GM23338 (cell line): ENCODE measurements at regions not wholly inside any gene's neighbourhood (a gene's known extent, or its start where the extent isn't known, plus 50 kb on each side); places are given as distances from the start of the nearest gene placed in this dataset.

Experiments used
- ATAC-seq: fragments of 200-7000 bp; cut with Tn5 transposase; 3 replicates; pipeline ENCODE4 v1.9.1; 2020
- DNase-seq: peaks from one replicate; pipeline ENCODE4 v3.0.0-alpha.2; 2015; ENCODE audit warnings: low spot score
- H2AFZ ChIP-seq: fragments of 200-600 bp; sonication (generic); 2 replicates; pipeline ENCODE4 v1.8.0; 2016; ENCODE audit warnings: antibody characterized with exemption, mild to moderate bottlenecking, moderate library complexity
- H3F3A ChIP-seq: fragments of 200-600 bp; sonication (generic); replicated peaks from 2 replicates; pipeline ENCODE4 v1.8.0; 2017; ENCODE audit warnings: antibody characterized with exemption, mixed run types, low read depth
- H3K27ac ChIP-seq: fragments of 200-600 bp; sonication (generic); 2 replicates; pipeline ENCODE4 v1.6.1; 2016; ENCODE audit warnings: low read depth
- H3K27me3 ChIP-seq: fragments of 200-600 bp; sonication (generic); 2 replicates; pipeline ENCODE4 v1.8.0; 2016; ENCODE audit warnings: mild to moderate bottlenecking, mixed run types, moderate library complexity; ENCODE audit not compliant: insufficient read depth
- H3K36me3 ChIP-seq: fragments of 200-600 bp; sonication (generic); 2 replicates; pipeline ENCODE4 v1.8.0; 2016; ENCODE audit warnings: mild to moderate bottlenecking; ENCODE audit not compliant: insufficient read depth
- H3K4me1 ChIP-seq: fragments of 200-600 bp; sonication (generic); 2 replicates; pipeline ENCODE4 v1.8.0; 2016; ENCODE audit warnings: mild to moderate bottlenecking, moderate library complexity; ENCODE audit not compliant: insufficient read depth
- H3K4me2 ChIP-seq: fragments of 200-600 bp; sonication (generic); 2 replicates; pipeline ENCODE4 v1.7.1; 2017; ENCODE audit warnings: mixed run types
- H3K4me3 ChIP-seq: fragments of 200-600 bp; sonication (generic); 2 replicates; pipeline ENCODE4 v1.6.1; 2016; ENCODE audit warnings: mixed run types
- H3K79me2 ChIP-seq: fragments of 200-600 bp; sonication (generic); replicated peaks from 2 replicates; pipeline ENCODE4 v1.8.0; 2017; ENCODE audit warnings: mild to moderate bottlenecking; ENCODE audit not compliant: insufficient read depth
- H3K9me2 ChIP-seq: fragments of 200-600 bp; sonication (generic); 2 replicates; pipeline ENCODE4 v1.8.0; 2017; ENCODE audit not compliant: insufficient read depth
- H4K20me1 ChIP-seq: fragments of 200-600 bp; sonication (generic); replicated peaks from 2 replicates; pipeline ENCODE4 v1.8.0; 2017; ENCODE audit warnings: mild to moderate bottlenecking; ENCODE audit not compliant: insufficient read depth
- H3K27ac Mint-ChIP-seq: 2 replicates; pipeline ENCODE4 v1.8.0; 2020; ENCODE audit warnings: inconsistent platforms, mild to moderate bottlenecking, moderate library complexity, mixed read lengths
- H3K27me3 Mint-ChIP-seq: 3 replicates; pipeline ENCODE4 v1.8.0; 2022; ENCODE audit warnings: low read depth, mild to moderate bottlenecking, moderate library complexity, mixed read lengths, inconsistent platforms; ENCODE audit not compliant: insufficient read depth, poor library complexity
- H3K36me3 Mint-ChIP-seq: 3 replicates; pipeline ENCODE4 v1.8.0; 2021; ENCODE audit warnings: low read depth, mild to moderate bottlenecking, inconsistent platforms, moderate library complexity, mixed read lengths
- H3K4me1 Mint-ChIP-seq: 3 replicates; pipeline ENCODE4 v1.8.0; 2020; ENCODE audit warnings: mild to moderate bottlenecking, inconsistent platforms, mixed read lengths
- H3K4me3 Mint-ChIP-seq: 3 replicates; pipeline ENCODE4 v1.8.0; 2021; ENCODE audit warnings: moderate library complexity, mild to moderate bottlenecking, inconsistent platforms, mixed read lengths
- H3K9me3 Mint-ChIP-seq: 3 replicates; pipeline ENCODE4 v1.8.0; 2020; ENCODE audit warnings: moderate library complexity, mild to moderate bottlenecking, inconsistent platforms, mixed read lengths
- CREB1 ChIP-seq: fragments of 250-450 bp; sonication (Bioruptor Pico); IDR thresholded peaks from 2 replicates; pipeline ENCODE4 v1.5.0; 2020; ENCODE audit warnings: low read depth, mild to moderate bottlenecking, moderate library complexity
- CTCF ChIP-seq, 2 experiments: fragments of 200-600 bp in 1 of 2; sonication (generic) in 1 of 2; conservative IDR thresholded peaks; 2 replicates each; pipeline versions ENCODE4 v1.5.1 to v1.6.1; 2016 to 2017; ENCODE audit warnings: antibody characterized with exemption in 2 of 2, low read depth in 2 of 2, mild to moderate bottlenecking in 2 of 2, moderate library complexity in 1 of 2
- ETS1 ChIP-seq: IDR thresholded peaks from 2 replicates; pipeline ENCODE4 v1.6.1; 2016; ENCODE audit warnings: antibody characterized with exemption
- EZH2 ChIP-seq: fragments of 200-600 bp; sonication (generic); IDR thresholded peaks from one replicate; pipeline ENCODE4 v1.8.0; 2017; ENCODE audit warnings: antibody characterized with exemption, mild to moderate bottlenecking, low read depth; ENCODE audit not compliant: unreplicated experiment
- EZH2phosphoT487 ChIP-seq: fragments of 200-600 bp; sonication (generic); IDR thresholded peaks from one replicate; pipeline ENCODE4 v1.8.1; 2018; ENCODE audit warnings: antibody characterized with exemption; ENCODE audit not compliant: unreplicated experiment
- JUNB ChIP-seq: IDR thresholded peaks from one replicate; pipeline ENCODE4 v1.6.1; 2016; ENCODE audit warnings: antibody characterized with exemption; ENCODE audit not compliant: unreplicated experiment
- NANOG ChIP-seq: IDR thresholded peaks from 2 replicates; pipeline ENCODE4 v1.6.1; 2016; ENCODE audit warnings: antibody characterized with exemption, borderline replicate concordance
- POLR2AphosphoS5 ChIP-seq: IDR thresholded peaks from 2 replicates; pipeline ENCODE4 v1.6.1; 2016; ENCODE audit warnings: antibody characterized with exemption, low read depth
- REST ChIP-seq: IDR thresholded peaks from one replicate; pipeline ENCODE4 v1.6.1; 2018; ENCODE audit warnings: antibody characterized with exemption; ENCODE audit not compliant: unreplicated experiment
- STAT1 ChIP-seq: IDR thresholded peaks from one replicate; pipeline ENCODE4 v1.6.1; 2016; ENCODE audit warnings: antibody characterized with exemption; ENCODE audit not compliant: unreplicated experiment
- ZNF114 ChIP-seq: fragments of 250-450 bp; sonication (Bioruptor Pico); IDR thresholded peaks from 2 replicates; pipeline ENCODE4 v1.5.0; 2020; ENCODE audit warnings: mild to moderate bottlenecking, moderate library complexity
- ZNF331 ChIP-seq: fragments of 250-450 bp; sonication (Bioruptor Pico); IDR thresholded peaks from 2 replicates; pipeline ENCODE4 v1.5.0; 2020; ENCODE audit warnings: low read depth, mild to moderate bottlenecking, moderate library complexity
- ZNF462 ChIP-seq: fragments of 250-450 bp; sonication (Bioruptor Pico); IDR thresholded peaks from 2 replicates; pipeline ENCODE4 v1.5.0; 2020; ENCODE audit warnings: mild to moderate bottlenecking, moderate library complexity

- Mint-ChIP-seq H3K36me3 (no peaks in the 10 kb centered on the region), H3K4me3 (no peak overlapping the region), H3K9me3 (no peaks in the 10 kb centered on the region), H3K27ac (no peak overlapping the region), H3K27me3 (no peaks in the 10 kb centered on the region), H3K4me1 (no peaks in the 10 kb centered on the region)
- no peak overlapping the region; the same call in 1 of the 2 replicates for H2AFZ ChIP-seq
- no peak overlapping the region for H3K27ac ChIP-seq
- H3F3A ChIP-seq = no peaks in the 10 kb centered on the region
- H3K36me3 ChIP-seq = no peaks in the 10 kb centered on the region
- H3K27me3 ChIP-seq = no peaks in the 10 kb centered on the region
- no peak for ATAC-seq
- no peaks in the 10 kb centered on the region for H4K20me1 ChIP-seq
- H3K79me2 ChIP-seq = no peaks in the 10 kb centered on the region
- DNase-seq = no peak
- no peak overlapping the region for H3K4me3 ChIP-seq
- H3K4me1 ChIP-seq = no peaks in the 10 kb centered on the region
- TF ChIP-seq CTCF (conservative IDR thresholded peaks at IDR 0.05; ENCODE audit: low read depth in 2 of 2) (no peak), POLR2AphosphoS5 (no peak), ETS1 (no peak), ZNF331 (CRISPR knock-in tag) (no peak), ZNF462 (CRISPR knock-in tag) (no peak), STAT1 (no peak), EZH2phosphoT487 (no peak), EZH2 (no peak), ZNF114 (CRISPR knock-in tag) (no peak), CREB1 (CRISPR knock-in tag) (no peak), JUNB (no peak), NANOG (no peak), REST (no peak)
- H3K9me2 ChIP-seq = no peaks in the 10 kb centered on the region
- H3K4me2 ChIP-seq = no peak overlapping the region
Observed at GRCh38 chr1:221013691-221014660, 134.7 kb downstream of the HLX start.
